Stimulated activated memory B cell treated with anti-CD40 and anti-IgM and Interleukin-4, amounts not matched to agents 10 μg/mL and 1 μg/mL and 100 μg/mL, for 72 hours (primary cell): ENCODE measurements at regions not wholly inside any gene's neighbourhood (a gene's known extent, or its start where the extent isn't known, plus 50 kb on each side); places are given as distances from the start of the nearest gene placed in this dataset.

ENCODE experiments used
- ATAC-seq: fragments of 150-1000 bp; cut with Tn5 transposase; 2 replicates; pipeline ENCODE4 v1.10.0; 2021
- H3K27ac Mint-ChIP-seq: one replicate; pipeline ENCODE4 v1.8.0; 2022; ENCODE audit warnings: mild to moderate bottlenecking, mixed read lengths
- H3K27me3 Mint-ChIP-seq: one replicate; pipeline ENCODE4 v1.8.0; 2022; ENCODE audit warnings: mixed read lengths
- H3K36me3 Mint-ChIP-seq: one replicate; pipeline ENCODE4 v1.8.0; 2022; ENCODE audit warnings: mixed read lengths
- H3K4me1 Mint-ChIP-seq: one replicate; pipeline ENCODE4 v1.8.0; 2022; ENCODE audit warnings: mixed read lengths
- H3K4me3 Mint-ChIP-seq: one replicate; pipeline ENCODE4 v1.8.0; 2022; ENCODE audit warnings: mild to moderate bottlenecking, moderate library complexity, mixed read lengths
- H3K9me3 Mint-ChIP-seq: one replicate; pipeline ENCODE4 v1.8.0; 2022; ENCODE audit warnings: mixed read lengths

GRCh38 chr1:208565756-208566440, 321.7 kb upstream of the PLXNA2 start:
- Mint-ChIP-seq H3K27ac (no peak overlapping the region), H3K27me3 (peaks cover 25% of the 10 kb centered on the region), H3K4me1 (no peaks in the 10 kb centered on the region), H3K4me3 (no peak overlapping the region), H3K36me3 (no peaks in the 10 kb centered on the region), H3K9me3 (peaks cover 7% of the 10 kb centered on the region)
- ATAC-seq: no peak

DNA sequence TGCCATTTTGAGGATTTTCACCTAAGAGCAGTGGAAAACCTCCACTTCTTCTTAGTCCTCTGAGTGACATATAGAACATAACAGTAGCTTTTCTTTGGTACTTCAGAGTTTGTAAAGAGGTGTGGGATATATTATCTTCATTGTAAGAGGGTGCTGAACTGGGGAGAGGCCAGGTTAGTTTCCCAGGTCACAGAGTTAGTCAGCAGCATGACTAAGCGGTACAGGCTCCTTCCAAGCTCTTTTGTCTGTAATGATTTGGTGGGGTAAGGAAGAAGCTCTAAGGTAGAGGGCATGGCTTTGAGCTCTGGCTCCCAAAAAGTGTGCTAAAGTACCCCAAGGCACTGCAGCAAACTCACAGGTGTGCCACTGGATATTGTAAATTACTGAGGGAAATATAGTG, 325.0 kb upstream of the PLXNA2 start:
- no peak overlapping the region for H3K27ac Mint-ChIP-seq
- H3K9me3 Mint-ChIP-seq: peaks cover 3% of the 10 kb centered on the region
- no peaks in the 10 kb centered on the region for H3K4me1 Mint-ChIP-seq
- ATAC-seq: no peak
- H3K36me3 Mint-ChIP-seq: no peaks in the 10 kb centered on the region
- no peak overlapping the region for H3K4me3 Mint-ChIP-seq
- peaks cover 25% of the 10 kb centered on the region for H3K27me3 Mint-ChIP-seq

DNA sequence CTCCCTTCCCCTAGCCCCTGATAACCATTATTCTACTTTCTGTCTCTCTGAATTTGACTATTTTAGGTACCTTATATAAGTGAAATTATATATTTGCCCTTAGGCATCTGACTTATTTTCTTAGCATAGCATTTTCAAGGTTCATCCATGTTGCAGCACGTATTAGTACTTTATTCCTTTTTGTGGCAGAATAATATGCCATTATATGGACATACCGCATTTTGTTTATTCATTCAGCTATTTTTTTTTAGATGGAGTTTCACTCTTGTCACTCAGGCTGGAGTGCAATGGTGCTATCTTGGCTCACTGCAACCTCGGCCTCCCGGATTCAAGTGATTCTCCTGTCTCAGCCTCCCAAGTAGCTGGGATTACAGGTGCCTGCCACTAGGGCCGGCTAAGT, 326.2 kb upstream of the PLXNA2 start:
- no peak overlapping the region for H3K27ac Mint-ChIP-seq
- no peaks in the 10 kb centered on the region for H3K4me1 Mint-ChIP-seq
- H3K4me3 Mint-ChIP-seq: no peak overlapping the region
- H3K9me3 Mint-ChIP-seq: peaks cover 3% of the 10 kb centered on the region
- peaks cover 25% of the 10 kb centered on the region for H3K27me3 Mint-ChIP-seq
- ATAC-seq: no peak
- H3K36me3 Mint-ChIP-seq: no peaks in the 10 kb centered on the region

DNA sequence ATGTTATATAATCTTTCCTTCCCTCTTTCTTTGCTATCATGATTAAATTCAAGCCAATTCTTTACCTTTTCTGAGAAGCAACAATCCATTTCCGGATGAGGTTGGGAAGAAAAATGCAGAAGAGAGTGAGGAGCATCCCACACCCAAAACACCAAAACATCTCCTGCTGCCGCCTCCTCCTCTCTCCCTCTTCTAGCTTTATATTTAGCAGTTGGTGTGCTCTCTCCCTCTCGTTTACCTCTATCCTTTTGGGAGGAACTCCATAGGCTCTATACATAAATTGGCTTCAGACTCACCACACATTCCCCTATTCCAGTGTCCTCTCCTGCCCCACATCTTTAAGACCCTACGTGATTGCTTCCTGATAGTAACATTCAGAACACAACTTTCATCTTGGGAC, 332.2 kb upstream of the PLXNA2 start:
- H3K36me3 Mint-ChIP-seq: no peaks in the 10 kb centered on the region
- no peaks in the 10 kb centered on the region for H3K9me3 Mint-ChIP-seq
- ATAC-seq: no peak
- peaks cover 13% of the 10 kb centered on the region for H3K27me3 Mint-ChIP-seq
- no peak overlapping the region for H3K4me3 Mint-ChIP-seq
- H3K27ac Mint-ChIP-seq: no peak overlapping the region
- no peaks in the 10 kb centered on the region for H3K4me1 Mint-ChIP-seq

GRCh38 chr1:208577381-208577905, 333.3 kb upstream of the PLXNA2 start:
- Mint-ChIP-seq H3K27ac (no peak overlapping the region), H3K36me3 (no peaks in the 10 kb centered on the region), H3K27me3 (peaks cover 13% of the 10 kb centered on the region), H3K4me1 (no peaks in the 10 kb centered on the region), H3K9me3 (no peaks in the 10 kb centered on the region), H3K4me3 (no peak overlapping the region)
- no peak for ATAC-seq

- no peak overlapping the region for H3K27ac Mint-ChIP-seq
- peaks cover 12% of the 10 kb centered on the region for H3K27me3 Mint-ChIP-seq
- H3K9me3 Mint-ChIP-seq: peaks cover 5% of the 10 kb centered on the region
- no peak overlapping the region for H3K4me3 Mint-ChIP-seq
- no peak for ATAC-seq
- no peaks in the 10 kb centered on the region for H3K4me1 Mint-ChIP-seq
- no peaks in the 10 kb centered on the region for H3K36me3 Mint-ChIP-seq
Observed at GRCh38 chr1:208581209-208581608, 337.0 kb upstream of the PLXNA2 start.

DNA sequence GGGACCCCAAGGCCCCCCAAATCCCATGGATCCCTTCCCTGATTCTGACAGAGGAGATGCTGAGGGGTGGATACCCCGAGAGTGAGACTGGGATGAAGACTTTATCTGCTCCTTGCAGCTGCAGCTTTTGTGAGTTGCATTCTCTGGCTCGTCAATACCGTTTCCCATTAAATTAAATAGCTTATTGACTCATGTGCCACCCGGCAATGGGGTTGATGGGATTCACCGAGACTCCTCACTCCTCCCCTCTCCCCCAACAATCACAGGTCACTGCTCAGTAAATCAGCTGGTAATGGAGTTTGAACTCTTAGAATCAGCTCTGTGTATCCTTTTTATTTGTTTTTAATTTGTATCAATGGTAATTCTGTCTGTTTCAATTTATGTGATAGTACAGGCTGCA, 337.5 kb upstream of the PLXNA2 start:
- H3K4me3 Mint-ChIP-seq: no peak overlapping the region
- ATAC-seq: no peak
- peaks cover 5% of the 10 kb centered on the region for H3K9me3 Mint-ChIP-seq
- H3K4me1 Mint-ChIP-seq: no peaks in the 10 kb centered on the region
- H3K36me3 Mint-ChIP-seq: no peaks in the 10 kb centered on the region
- no peak overlapping the region for H3K27ac Mint-ChIP-seq
- H3K27me3 Mint-ChIP-seq: peaks cover 7% of the 10 kb centered on the region

DNA sequence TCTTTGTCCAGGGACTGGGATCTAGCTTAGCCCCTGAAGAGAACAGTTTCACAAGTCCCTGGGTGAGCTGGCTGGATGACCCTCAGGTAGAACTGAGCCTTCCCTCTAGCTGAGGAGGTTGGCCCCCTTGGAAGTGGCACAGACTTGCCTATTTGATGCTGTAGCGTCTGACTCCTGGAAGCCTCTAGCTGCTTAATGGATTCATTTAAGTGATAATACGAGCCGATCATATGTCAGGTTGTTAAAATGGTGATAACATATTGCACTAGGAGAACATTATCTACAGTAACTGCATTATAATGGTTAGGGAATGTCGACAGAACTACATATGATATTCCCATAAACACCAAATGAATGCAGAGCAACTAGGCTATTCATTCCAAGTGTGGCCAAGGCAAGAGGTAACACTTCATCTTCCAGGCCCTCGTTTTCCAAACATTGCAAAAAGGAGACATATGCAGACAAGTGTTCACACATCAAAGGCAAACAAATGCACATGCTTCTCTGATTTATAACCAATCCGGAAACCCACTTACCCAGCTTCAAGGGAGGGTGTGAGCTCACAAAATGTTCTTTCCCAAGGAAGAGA, 340.1 kb upstream of the PLXNA2 start:
- H3K27ac Mint-ChIP-seq: no peak overlapping the region
- no peaks in the 10 kb centered on the region for H3K36me3 Mint-ChIP-seq
- peaks cover 5% of the 10 kb centered on the region for H3K9me3 Mint-ChIP-seq
- no peak overlapping the region for H3K4me3 Mint-ChIP-seq
- no peaks in the 10 kb centered on the region for H3K27me3 Mint-ChIP-seq
- ATAC-seq: no peak
- H3K4me1 Mint-ChIP-seq: peaks cover 11% of the 10 kb centered on the region

DNA sequence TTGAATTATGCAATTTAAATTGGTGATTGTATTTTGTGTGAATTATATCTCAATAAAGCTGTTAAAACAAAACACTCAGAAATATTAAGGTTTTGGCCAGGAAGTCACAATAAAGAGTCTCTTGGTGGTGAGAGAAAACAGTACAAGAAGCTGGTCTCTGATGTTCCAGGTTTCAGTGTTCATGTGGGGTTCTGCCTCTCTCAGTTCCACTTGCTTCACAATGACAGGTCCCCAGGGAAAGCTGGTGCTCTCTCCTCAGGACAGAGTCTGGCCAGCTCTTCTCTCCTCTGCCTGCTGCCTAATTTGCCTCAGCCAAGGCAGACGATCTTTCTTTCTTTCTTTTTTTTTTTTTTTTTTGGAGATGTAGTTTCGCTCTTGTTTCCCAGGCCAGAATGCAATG, 342.9 kb upstream of the PLXNA2 start:
- H3K36me3 Mint-ChIP-seq: no peaks in the 10 kb centered on the region
- peaks cover 17% of the 10 kb centered on the region for H3K27me3 Mint-ChIP-seq
- peaks cover 11% of the 10 kb centered on the region for H3K4me1 Mint-ChIP-seq
- peaks cover 5% of the 10 kb centered on the region for H3K9me3 Mint-ChIP-seq
- H3K4me3 Mint-ChIP-seq: no peak overlapping the region
- H3K27ac Mint-ChIP-seq: no peak overlapping the region
- ATAC-seq: peak; percentile 80

DNA sequence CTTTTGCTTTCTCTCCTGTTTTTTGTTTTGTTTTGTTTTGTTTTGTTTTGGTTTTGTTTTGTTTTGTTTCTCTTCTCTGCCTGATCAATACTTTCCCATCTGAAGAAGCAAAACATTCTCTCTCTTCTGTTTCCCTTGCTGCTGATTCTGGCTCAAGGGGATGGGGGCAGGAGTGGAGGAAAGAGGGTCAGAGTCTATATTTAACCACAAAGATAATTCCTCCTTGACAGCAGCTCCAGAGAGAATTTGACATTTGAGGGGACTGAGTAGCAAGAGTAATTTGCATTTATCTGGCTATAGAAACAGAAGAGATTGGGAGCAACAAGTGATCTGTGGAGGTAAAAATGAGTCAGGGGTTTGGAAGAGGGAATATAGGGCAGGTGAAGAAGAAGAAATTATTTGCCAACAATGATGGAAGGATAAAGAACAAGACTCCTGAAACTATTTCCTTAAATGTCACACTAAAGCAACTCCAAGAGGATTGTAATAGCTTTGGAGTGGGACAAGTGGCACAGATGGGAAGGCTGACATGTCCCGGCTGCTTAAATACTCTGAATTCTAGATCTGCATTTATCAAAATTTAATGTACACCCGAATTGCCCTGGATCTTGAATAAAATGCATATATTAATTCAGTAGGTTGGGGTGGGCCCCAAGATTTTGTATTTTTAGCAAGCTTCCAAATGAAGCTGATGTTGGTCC, 349.3 kb upstream of the PLXNA2 start:
- H3K4me3 Mint-ChIP-seq: no peak overlapping the region
- no peaks in the 10 kb centered on the region for H3K4me1 Mint-ChIP-seq
- no peak overlapping the region for H3K27ac Mint-ChIP-seq
- peaks cover 17% of the 10 kb centered on the region for H3K27me3 Mint-ChIP-seq
- H3K9me3 Mint-ChIP-seq: no peaks in the 10 kb centered on the region
- no peak for ATAC-seq
- H3K36me3 Mint-ChIP-seq: no peaks in the 10 kb centered on the region

DNA sequence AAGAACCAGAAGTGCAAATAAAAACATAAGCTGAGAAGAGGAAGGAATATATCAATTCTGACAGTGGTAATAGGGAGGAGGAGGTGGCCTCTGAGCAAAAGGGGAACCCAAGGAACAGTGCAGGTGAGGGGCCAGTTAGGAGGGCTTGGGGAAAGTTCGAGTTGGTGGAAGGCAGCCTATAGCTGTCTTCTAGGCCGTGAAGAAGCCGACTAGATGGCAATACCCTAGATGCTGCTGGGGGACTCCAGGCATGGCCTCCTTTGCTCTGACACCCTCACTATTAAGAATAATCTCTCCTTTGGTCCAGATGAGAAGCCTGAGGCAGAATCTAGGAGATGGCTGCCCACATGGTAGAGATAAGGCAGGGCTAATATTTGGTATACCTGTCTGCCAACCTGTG, 351.1 kb upstream of the PLXNA2 start:
- Mint-ChIP-seq H3K4me1 (no peaks in the 10 kb centered on the region), H3K9me3 (no peaks in the 10 kb centered on the region), H3K27ac (no peak overlapping the region), H3K27me3 (peaks cover 13% of the 10 kb centered on the region), H3K4me3 (no peak overlapping the region), H3K36me3 (no peaks in the 10 kb centered on the region)
- ATAC-seq: no peak

DNA sequence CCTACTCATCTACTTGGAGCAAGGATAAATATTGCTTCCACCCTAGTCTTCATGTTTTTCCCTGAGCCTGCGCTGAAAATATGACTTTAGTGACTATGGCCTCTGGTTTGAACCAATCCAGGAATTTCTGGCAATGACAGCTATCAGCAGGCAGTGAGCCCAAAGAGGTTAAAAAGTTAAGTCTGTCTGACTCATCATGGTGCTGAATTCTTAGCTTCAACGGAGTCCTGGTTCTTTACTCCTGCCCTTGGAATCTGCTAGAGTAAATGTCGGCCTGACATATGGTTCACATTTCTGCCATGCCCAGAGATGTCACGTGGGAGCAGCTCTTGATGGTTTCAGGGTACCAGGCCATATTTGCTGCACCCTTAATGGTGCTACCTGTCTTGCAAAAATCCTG, 351.6 kb upstream of the PLXNA2 start:
- ATAC-seq: no peak
- Mint-ChIP-seq H3K36me3 (no peaks in the 10 kb centered on the region), H3K27me3 (peaks cover 8% of the 10 kb centered on the region), H3K9me3 (no peaks in the 10 kb centered on the region), H3K27ac (no peak overlapping the region), H3K4me1 (no peaks in the 10 kb centered on the region), H3K4me3 (no peak overlapping the region)

DNA sequence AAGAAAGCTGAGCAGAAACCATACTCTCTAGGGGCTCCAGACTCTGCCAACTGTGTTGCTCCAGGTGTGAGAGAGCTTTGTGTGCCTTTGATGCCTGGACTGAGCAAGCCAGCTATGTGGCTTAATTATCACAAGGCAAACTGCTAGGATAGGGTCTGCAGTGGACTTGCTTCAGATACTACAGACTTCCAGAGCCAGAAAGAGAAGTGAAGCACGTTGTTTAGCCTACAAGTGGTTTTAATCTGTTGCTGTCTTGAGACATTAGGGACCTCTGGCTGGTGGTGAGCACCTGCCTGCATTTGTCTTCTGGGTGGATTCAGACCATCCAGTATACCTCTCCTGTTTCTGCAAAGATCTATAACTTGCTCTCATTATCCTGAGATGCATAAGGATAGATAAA, 353.4 kb upstream of the PLXNA2 start:
- no peaks in the 10 kb centered on the region for H3K27me3 Mint-ChIP-seq
- H3K9me3 Mint-ChIP-seq: no peaks in the 10 kb centered on the region
- no peak for ATAC-seq
- no peak overlapping the region for H3K4me3 Mint-ChIP-seq
- H3K4me1 Mint-ChIP-seq: no peaks in the 10 kb centered on the region
- no peaks in the 10 kb centered on the region for H3K36me3 Mint-ChIP-seq
- no peak overlapping the region for H3K27ac Mint-ChIP-seq

DNA sequence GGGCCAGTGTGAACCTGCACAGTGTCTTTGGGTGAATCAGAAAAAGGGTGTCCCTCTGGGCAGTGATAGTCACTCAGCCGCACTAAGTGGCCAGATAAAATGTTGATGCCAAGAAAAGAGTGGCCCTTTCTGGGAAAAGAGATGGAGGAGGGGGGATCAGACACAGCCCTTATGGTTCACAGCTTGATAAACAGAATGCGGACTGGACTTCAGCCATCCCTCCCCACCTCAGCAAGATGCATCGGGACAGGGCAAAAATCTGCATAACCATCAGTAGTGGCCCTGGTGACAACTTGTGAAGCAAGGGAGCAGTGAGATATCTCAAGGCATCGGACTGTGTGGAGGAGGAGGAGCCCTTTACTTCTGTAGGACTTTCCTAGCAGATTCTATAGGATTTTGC, 353.8 kb upstream of the PLXNA2 start:
- Mint-ChIP-seq H3K36me3 (no peaks in the 10 kb centered on the region), H3K27ac (no peak overlapping the region), H3K9me3 (no peaks in the 10 kb centered on the region), H3K27me3 (no peaks in the 10 kb centered on the region), H3K4me3 (no peak overlapping the region), H3K4me1 (no peaks in the 10 kb centered on the region)
- ATAC-seq: no peak

DNA sequence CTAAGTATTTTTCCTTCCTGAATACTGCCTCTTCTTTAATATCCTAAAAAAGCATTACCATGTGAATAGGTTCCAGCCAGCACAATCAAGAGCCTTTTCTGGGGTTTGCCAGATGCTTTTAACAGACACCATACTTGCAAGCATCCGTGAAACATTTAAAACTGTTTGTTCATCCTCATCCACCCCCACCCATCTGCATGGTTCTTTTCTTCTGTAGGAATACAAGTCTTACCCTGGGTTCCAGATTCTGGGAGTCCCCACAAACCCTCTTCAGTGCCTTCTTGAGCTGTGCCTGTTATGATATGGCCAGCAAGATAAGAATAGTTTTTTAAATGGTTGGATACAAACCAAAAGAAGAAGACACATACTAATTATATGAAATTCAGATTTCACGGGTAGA, 354.9 kb upstream of the PLXNA2 start:
- H3K27ac Mint-ChIP-seq: no peak overlapping the region
- ATAC-seq: no peak
- H3K4me1 Mint-ChIP-seq: peaks cover 5% of the 10 kb centered on the region
- H3K27me3 Mint-ChIP-seq: no peaks in the 10 kb centered on the region
- no peak overlapping the region for H3K4me3 Mint-ChIP-seq
- no peaks in the 10 kb centered on the region for H3K9me3 Mint-ChIP-seq
- no peaks in the 10 kb centered on the region for H3K36me3 Mint-ChIP-seq
